ENCODE measurements at regions not wholly inside any gene's neighbourhood (a gene's known extent, or its start where the extent isn't known, plus 50 kb on each side); places are given as distances from the start of the nearest gene placed in this dataset.

DNA sequence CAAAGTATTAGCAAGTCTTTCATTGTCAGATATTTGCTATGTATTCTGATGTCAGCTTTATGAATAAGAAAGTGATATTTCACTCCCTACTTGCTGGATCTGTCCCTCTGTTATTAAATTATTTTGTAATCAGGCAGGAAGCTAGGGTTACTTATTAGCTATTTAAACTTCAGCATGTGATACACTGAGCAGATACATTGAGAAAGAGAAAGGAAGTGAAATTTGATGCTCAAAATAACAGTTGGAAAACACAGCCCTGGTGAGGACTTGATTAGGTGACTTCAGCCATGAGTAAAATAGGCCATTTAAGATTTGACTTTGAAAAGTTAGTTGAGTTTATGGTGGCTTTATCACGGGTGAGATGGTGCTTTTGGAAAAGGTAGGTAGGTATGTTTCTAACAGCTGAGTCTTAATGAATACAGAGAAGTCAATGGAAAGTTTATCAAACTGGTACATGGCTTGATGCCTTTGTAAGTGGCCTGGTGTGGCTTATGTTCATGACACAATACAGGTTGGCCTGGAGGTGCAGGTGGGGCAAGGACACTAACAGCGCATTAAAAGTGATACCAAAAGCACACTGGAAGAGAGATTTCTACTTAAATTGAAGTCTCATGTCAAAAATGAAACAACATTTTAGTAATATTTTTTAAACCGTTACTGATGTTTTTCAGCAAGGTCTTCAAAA lies 321.2 kb upstream of the SPOCK3 start:
- Histone ChIP-seq H3K79me2 (ENCODE audit: insufficient read depth, low read length) (no peaks in the 10 kb centered on the region), H3K27me3 (ENCODE audit: control insufficient read depth in 1 of 2, insufficient read depth in 2 of 2, low read length in 2 of 2) (no peaks in the 10 kb centered on the region), H3K9ac (ENCODE audit: insufficient read depth, low read depth, low read length) (no peak overlapping the region), H2AFZ (ENCODE audit: low read length) (no peak overlapping the region), H3K9me3 (ENCODE audit: low read length) (peaks cover 79% of the 10 kb centered on the region), H3K4me2 (ENCODE audit: low read depth, low read length) (no peak overlapping the region), H3K27ac (ENCODE audit: extremely low read length, insufficient read depth, low read length) (no peak overlapping the region), H3K4me3 (replicated peaks in 1 of 3; ENCODE audit: insufficient read depth in 1 of 3, low read depth in 2 of 3, low read length in 3 of 3) (no peak overlapping the region), H3K36me3 (replicated peaks in 1 of 2; ENCODE audit: control insufficient read depth in 1 of 2, insufficient read depth in 2 of 2, low read length in 2 of 2) (no peaks in the 10 kb centered on the region), H3K4me1 (ENCODE audit: insufficient read depth, low read length) (no peaks in the 10 kb centered on the region), H4K20me1 (ENCODE audit: insufficient read depth, low read length) (no peaks in the 10 kb centered on the region)
- WGBS (ENCODE audit: low lambda C conversion rate): 12% methylated on average over 3 of the region's 3 CpGs
- CTCF ChIA-PET (ENCODE audit: low intra/inter-chr PET ratio, low total read pairs): no interaction called here
- POLR2A ChIA-PET: no interaction called here
- in situ Hi-C loops (cut with HindIII; ENCODE audit: extremely low pct_ligation_motif_present, low pct_unique_long_range_greater_than_20kb): no loop called here
- intact Hi-C loops (cut with micrococcal nuclease; ENCODE audit: unreplicated experiment): no loop called here
- ATAC-seq (no peak), DNase-seq (ENCODE audit: low spot score) (no peak), FAIRE-seq (no peak)
- BruUV-seq (replicated peaks): no TSS peak
- TF ChIP-seq BATF2 (CRISPR knock-in tag; IDR thresholded peaks at IDR 0.05) (no peak), ATF3 (CRISPR knock-in tag; IDR thresholded peaks at IDR 0.05) (no peak), GPBP1L1 (CRISPR knock-in tag; IDR thresholded peaks at IDR 0.05) (no peak), ZNF12 (CRISPR knock-in tag; IDR thresholded peaks at IDR 0.05) (no peak), TFE3 (CRISPR knock-in tag; IDR thresholded peaks at IDR 0.05) (no peak), SIN3B (IDR thresholded peaks at IDR 0.05; ENCODE audit: low read length) (no peak), ZZZ3 (CRISPR knock-in tag; IDR thresholded peaks at IDR 0.05; ENCODE audit: borderline replicate concordance) (no peak), ZNF761 (CRISPR knock-in tag; conservative IDR thresholded peaks at IDR 0.05) (no peak), CREB1 (IDR thresholded peaks at IDR 0.05) (no peak), CREB1 (CRISPR knock-in tag; IDR thresholded peaks at IDR 0.05) (no peak)
- TF ChIP-seq, protein P1, sequence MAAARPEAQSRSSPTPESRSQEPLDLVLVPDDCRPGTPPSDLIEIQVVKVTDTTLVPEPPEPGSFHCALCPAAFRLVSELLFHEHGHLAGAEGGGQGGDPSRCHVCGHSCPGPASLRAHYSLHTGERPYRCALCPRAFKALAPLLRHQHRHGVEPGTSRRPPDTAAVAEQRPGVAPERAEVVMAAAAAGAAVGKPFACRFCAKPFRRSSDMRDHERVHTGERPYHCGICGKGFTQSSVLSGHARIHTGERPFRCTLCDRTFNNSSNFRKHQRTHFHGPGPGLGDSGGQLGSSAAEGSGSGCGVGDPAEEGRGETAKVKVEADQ (CRISPR knock-in tag; IDR thresholded peaks at IDR 0.05; ENCODE audit: borderline replicate concordance): no peak

All from HepG2 (cell line).